Breast epithelium (tissue), 3 donors: ENCODE measurements at regions not wholly inside any gene's neighbourhood (a gene's known extent, or its start where the extent isn't known, plus 50 kb on each side); places are given as distances from the start of the nearest gene placed in this dataset.

ENCODE experiments used
- CTCF ChIP-seq, 3 donors: fragments of 450-650 bp; IDR thresholded peaks; one replicate each; pipeline ENCODE4 v1.5.1; 2016 to 2017; ENCODE audit warnings: antibody characterized with exemption in 3 of 3, mild to moderate bottlenecking in 3 of 3, moderate library complexity in 3 of 3
- POLR2AphosphoS5 ChIP-seq, 3 donors: sonication (generic); formaldehyde crosslinking; IDR thresholded peaks; one replicate each; pipeline ENCODE4 v1.6.1; 2017; ENCODE audit warnings: antibody characterized with exemption in 3 of 3

- TF ChIP-seq CTCF (IDR thresholded peaks at IDR 0.05) (no peak), POLR2AphosphoS5 (IDR thresholded peaks at IDR 0.05) (no peak)
Observed at GRCh38 chr11:116123739-116124138, 619.5 kb upstream of the CADM1 start.
